Omental fat pad (tissue), 3 donors: ENCODE measurements at regions not wholly inside any gene's neighbourhood (a gene's known extent, or its start where the extent isn't known, plus 50 kb on each side); places are given as distances from the start of the nearest gene placed in this dataset.
"Not testable (repeated sequence)": the region's sequence is repeated elsewhere in the genome, so short reads cannot be mapped to it uniquely, and the experiment has no call there.

Experiments
- ATAC-seq: fragments of 150-250 bp; one replicate; pipeline ENCODE4 v1.9.1; 2016; ENCODE audit warnings: mild to moderate bottlenecking, moderate library complexity; ENCODE audit not compliant: low FRiP score
- DNase-seq: peaks from one replicate; pipeline ENCODE4 v3.0.0-alpha.2; 2019; ENCODE audit warnings: low spot score
- CTCF ChIP-seq, 3 donors: fragments of 450-650 bp; IDR thresholded peaks; one replicate each; pipeline ENCODE4 v1.5.1; 2016 to 2017; ENCODE audit warnings: antibody characterized with exemption in 3 of 3, mild to moderate bottlenecking in 3 of 3, moderate library complexity in 2 of 3

- no peak for TF ChIP-seq CTCF (IDR thresholded peaks at IDR 0.05)
- ATAC-seq (no peak), DNase-seq (no peak)
These were observed 255.8 kb upstream of the ZFP42 start for GRCh38 chr4:187739771-187740170.

DNA sequence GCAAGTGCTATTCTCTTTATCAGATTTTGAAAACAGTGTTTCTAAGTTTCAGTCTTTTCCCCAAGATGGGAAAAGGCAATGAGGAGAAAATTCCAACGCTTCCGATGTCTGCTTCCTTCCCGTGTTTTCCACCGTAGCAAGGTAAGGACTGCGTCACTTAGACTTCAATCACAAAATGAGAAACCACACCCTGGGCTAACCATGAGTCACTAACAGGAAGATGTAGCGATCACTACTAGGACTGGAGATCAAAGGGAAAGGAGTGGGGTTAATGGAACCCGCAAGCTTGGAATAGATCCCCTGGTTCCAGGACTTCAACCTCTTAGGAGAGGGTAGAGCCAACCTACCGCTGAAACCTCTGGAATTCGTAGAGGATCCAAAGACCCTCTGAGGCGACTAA is 250.7 kb upstream of the ZFP42 start:
- ATAC-seq = no peak
- no peak for DNase-seq
- TF ChIP-seq CTCF (IDR thresholded peaks at IDR 0.05) = no peak

GRCh38 chr4:187750652-187751051 is 244.9 kb upstream of the ZFP42 start:
- not testable (repeated sequence) for ATAC-seq, DNase-seq

DNA sequence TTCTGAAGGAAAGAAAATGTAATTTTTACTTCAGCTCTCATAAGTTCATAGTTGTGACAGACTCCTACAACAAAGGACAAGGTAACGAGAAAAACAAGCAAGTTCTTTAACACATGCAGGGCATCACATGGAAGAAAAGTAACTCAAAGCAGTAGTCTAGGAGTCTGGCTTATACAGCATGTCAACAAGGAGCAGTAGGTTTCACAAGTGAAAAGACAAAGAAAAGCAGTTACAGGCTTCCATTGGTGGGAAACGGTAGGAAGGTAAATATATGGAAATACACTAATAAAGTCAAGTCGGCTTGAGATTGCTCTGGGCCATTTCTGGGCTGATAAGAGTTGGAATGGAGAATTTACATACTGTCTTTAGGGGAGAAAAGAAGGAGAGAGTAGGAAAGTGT is 228.4 kb upstream of the ZFP42 start:
- DNase-seq = no peak
- no peak for ATAC-seq
- no peak for TF ChIP-seq CTCF (IDR thresholded peaks at IDR 0.05)

- no peak for TF ChIP-seq CTCF (IDR thresholded peaks at IDR 0.05)
- no peak for ATAC-seq
- no peak for DNase-seq
These were observed 227.9 kb upstream of the ZFP42 start for GRCh38 chr4:187767687-187768086.

- DNase-seq (no peak), ATAC-seq (no peak)
- TF ChIP-seq CTCF (IDR thresholded peaks at IDR 0.05) = no peak
These were observed 225.2 kb upstream of the ZFP42 start for GRCh38 chr4:187770345-187770744.

GRCh38 chr4:187777954-187778353 is 217.6 kb upstream of the ZFP42 start:
- ATAC-seq (no peak), DNase-seq (no peak)
- TF ChIP-seq CTCF (IDR thresholded peaks at IDR 0.05) = no peak

- DNase-seq = no peak
- ATAC-seq = no peak
- TF ChIP-seq CTCF (IDR thresholded peaks at IDR 0.05) = no peak
These were observed 215.5 kb upstream of the ZFP42 start for GRCh38 chr4:187780070-187780469.
